GM06990 (cell line): ENCODE measurements at regions not wholly inside any gene's neighbourhood (a gene's known extent, or its start where the extent isn't known, plus 50 kb on each side); places are given as distances from the start of the nearest gene placed in this dataset.
"Not testable (repeated sequence)": the region's sequence is repeated elsewhere in the genome, so short reads cannot be mapped to it uniquely, and the experiment has no call there.

Experiments used
- DNase-seq: peaks from one replicate; pipeline ENCODE4 v3.0.0-alpha.2; 2011; ENCODE audit not compliant: insufficient read length; ENCODE audit errors: extremely low read depth
- H3K27me3 ChIP-seq: replicated peaks from 2 replicates; pipeline ENCODE4 v1.6.0; 2011; ENCODE audit warnings: low read length; ENCODE audit not compliant: control insufficient read depth, insufficient read depth
- H3K36me3 ChIP-seq: 2 replicates; pipeline ENCODE4 v1.5.1; 2011; ENCODE audit warnings: low read length; ENCODE audit not compliant: control insufficient read depth, insufficient read depth
- H3K4me3 ChIP-seq: replicated peaks from 2 replicates; pipeline ENCODE4 v1.5.1; 2011; ENCODE audit warnings: low read depth, mild to moderate bottlenecking, control low read depth, low read length
- TF ChIP-seq, protein P1 (sequence below): IDR thresholded peaks from 2 replicates; pipeline ENCODE4 v1.5.1; 2011; ENCODE audit warnings: low read length, control low read depth, mild to moderate bottlenecking, inconsistent platforms; ENCODE audit not compliant: insufficient read depth, poor library complexity, severe bottlenecking

DNA sequence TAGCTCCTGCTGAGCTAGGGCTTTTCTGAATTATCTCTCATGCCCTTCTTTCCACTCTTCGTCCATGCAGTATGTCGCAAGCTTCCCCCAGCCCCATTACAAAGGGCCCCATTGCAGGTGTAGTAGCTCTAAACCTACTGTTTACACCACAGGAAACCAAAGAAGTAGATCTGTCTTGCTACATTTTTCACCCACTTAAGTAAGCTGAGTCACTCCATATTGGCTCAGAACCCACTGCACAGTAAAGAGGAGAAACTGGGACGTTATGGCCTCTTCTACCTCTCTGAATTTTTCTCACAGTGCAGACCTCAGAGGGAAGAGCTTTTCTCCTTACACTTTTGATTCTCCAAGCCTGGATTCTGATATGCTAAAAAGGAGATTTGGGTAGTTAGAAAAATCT, 200.2 kb downstream of the SMARCA1 start:
- Histone ChIP-seq H3K4me3 (no peak overlapping the region), H3K36me3 (no peaks in the 10 kb centered on the region), H3K27me3 (no peaks in the 10 kb centered on the region)
- TF ChIP-seq, protein P1, sequence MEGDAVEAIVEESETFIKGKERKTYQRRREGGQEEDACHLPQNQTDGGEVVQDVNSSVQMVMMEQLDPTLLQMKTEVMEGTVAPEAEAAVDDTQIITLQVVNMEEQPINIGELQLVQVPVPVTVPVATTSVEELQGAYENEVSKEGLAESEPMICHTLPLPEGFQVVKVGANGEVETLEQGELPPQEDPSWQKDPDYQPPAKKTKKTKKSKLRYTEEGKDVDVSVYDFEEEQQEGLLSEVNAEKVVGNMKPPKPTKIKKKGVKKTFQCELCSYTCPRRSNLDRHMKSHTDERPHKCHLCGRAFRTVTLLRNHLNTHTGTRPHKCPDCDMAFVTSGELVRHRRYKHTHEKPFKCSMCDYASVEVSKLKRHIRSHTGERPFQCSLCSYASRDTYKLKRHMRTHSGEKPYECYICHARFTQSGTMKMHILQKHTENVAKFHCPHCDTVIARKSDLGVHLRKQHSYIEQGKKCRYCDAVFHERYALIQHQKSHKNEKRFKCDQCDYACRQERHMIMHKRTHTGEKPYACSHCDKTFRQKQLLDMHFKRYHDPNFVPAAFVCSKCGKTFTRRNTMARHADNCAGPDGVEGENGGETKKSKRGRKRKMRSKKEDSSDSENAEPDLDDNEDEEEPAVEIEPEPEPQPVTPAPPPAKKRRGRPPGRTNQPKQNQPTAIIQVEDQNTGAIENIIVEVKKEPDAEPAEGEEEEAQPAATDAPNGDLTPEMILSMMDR, result no peak
- DNase-seq, result no peak

DNA sequence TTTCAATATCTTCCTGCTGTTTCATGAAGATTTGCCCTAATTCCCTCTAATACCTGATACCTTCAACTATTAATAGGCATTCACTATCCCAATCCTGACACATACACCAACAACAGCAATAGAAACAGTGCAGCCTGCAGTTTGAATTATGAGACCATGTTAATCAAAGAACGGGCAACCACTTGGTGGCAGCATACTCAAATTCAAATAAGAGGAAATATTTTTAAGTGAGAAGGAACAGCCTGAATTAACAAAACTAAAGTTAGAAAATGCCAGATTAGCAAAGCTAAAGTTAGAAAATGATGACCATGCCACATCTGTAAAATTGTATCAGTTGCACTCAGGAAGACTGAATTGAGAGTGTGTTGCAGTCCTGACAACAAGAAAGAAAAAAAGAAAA, 204.9 kb downstream of the SMARCA1 start:
- Histone ChIP-seq H3K27me3 (no peaks in the 10 kb centered on the region), H3K36me3 (no peaks in the 10 kb centered on the region), H3K4me3 (no peak overlapping the region)
- TF ChIP-seq, protein P1, result peak; percentile 36
- DNase-seq, result no peak

DNA sequence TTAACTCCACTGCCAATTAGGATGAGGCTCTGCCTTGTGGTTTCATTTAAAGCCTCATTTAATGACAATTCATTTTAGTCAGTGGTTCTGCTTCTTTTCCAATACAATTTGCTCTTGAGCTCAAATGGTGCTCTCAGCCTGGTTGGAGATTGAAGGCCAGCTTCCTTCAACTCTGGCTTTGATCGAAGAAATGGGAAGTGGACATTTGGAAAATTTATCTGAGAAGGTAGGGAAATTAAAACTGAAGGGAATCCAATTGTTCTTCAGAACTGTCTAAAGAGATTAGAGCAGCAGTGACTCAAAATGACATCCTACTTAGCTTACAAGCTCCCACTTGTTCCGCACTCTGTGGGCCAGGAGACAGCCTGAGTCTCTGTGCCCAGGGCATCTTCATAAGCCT, 206.8 kb downstream of the SMARCA1 start:
- Histone ChIP-seq H3K36me3 (no peaks in the 10 kb centered on the region), H3K27me3 (no peaks in the 10 kb centered on the region), H3K4me3 (no peak overlapping the region)
- DNase-seq, result no peak
- TF ChIP-seq, protein P1, result no peak

DNA sequence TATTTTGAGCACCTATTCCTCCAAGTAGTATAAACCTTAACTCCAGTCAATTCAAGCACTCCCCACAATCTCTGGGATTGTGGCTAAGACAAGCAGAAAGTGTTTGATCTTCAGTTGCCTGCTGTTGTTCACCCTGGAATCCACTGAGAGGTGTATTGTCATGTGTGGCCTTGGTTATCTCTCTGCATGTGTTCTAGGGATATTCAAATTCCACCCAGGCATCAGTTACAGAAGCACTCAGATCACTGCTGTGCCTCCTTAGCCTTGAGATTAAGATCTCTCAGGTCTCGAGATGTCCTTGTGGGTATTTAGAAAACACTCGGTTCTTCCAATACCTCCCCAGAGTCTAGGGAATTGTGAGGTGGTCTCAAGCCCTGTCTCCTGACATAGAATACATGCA, 213.3 kb downstream of the SMARCA1 start:
- Histone ChIP-seq H3K27me3 (no peaks in the 10 kb centered on the region), H3K36me3 (no peaks in the 10 kb centered on the region)
- TF ChIP-seq, protein P1, result no peak

DNA sequence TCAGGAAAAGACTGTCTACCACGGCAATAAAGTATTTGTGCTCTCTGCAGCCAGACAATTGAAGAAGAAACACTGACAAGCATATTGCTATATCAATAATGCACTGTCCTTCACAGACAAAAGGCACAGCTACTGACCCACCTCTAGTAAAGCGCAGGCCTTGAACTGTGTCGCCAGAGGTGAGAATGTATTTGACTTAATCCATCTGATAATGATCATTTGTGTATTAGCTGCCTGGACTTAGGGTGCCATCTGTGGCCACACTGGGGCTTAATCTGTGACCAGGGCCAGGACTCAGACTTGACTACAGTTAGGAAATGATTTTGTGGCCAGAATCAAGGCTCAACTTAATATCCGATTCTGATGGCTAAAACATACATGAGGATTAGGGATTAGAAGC, 260.4 kb downstream of the SMARCA1 start:
- H3K36me3 ChIP-seq, result no peaks in the 10 kb centered on the region
- no peak overlapping the region for H3K4me3 ChIP-seq
- TF ChIP-seq, protein P1, result no peak
- no peak for DNase-seq
- no peaks in the 10 kb centered on the region for H3K27me3 ChIP-seq

More for the DNA sequence above, 213.3 kb downstream of the SMARCA1 start:
- H3K4me3 ChIP-seq, result no peak overlapping the region
- DNase-seq, result no peak

DNA sequence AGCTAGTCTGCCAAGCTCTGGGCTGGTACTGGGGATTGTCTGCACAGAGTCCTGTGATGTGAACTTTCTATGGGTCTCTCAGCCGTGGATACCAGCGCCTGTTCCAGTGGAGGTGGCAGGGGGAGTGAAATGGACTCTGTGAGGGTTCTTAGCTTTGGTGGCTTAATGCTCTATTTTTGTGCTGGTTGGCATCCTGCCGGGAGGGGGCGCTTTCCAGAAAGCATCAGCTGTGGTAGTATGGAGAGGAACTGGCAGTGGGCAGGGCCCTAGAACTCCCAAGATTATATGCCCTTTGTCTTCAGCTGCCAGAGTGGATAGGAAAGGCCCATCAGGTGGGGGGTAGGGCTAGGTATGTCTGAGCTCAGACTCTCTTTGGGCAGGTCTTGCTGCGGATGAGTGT, 267.8 kb downstream of the SMARCA1 start:
- not testable (repeated sequence) for H3K36me3 ChIP-seq, DNase-seq, H3K27me3 ChIP-seq, H3K4me3 ChIP-seq
